ENCODE measurements at regions not wholly inside any gene's neighbourhood (a gene's known extent, or its start where the extent isn't known, plus 50 kb on each side); places are given as distances from the start of the nearest gene placed in this dataset.

DNA sequence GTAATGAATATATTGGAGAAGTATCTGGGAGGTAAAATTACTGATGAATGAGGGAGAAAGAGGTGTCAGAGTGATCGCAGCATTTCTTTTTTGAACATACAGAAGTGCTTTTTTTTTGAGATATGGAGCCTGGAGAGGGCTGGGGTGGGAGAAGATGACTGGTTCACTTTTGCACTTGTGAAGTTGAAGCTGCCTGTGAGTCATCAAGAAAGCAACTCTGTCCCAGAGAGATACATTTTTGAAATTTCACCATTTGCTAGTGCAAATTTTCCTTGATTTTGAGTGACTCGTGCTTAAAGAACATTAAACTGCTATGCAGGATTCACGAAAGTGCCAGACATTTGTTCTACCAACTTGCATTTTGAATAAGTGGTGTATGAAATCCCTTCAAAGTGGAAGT lies 81.8 kb downstream of the ADRA2A start:
- TF ChIP-seq POLR2A (IDR thresholded peaks at IDR 0.05) = no peak
- TF ChIP-seq, protein P1, sequence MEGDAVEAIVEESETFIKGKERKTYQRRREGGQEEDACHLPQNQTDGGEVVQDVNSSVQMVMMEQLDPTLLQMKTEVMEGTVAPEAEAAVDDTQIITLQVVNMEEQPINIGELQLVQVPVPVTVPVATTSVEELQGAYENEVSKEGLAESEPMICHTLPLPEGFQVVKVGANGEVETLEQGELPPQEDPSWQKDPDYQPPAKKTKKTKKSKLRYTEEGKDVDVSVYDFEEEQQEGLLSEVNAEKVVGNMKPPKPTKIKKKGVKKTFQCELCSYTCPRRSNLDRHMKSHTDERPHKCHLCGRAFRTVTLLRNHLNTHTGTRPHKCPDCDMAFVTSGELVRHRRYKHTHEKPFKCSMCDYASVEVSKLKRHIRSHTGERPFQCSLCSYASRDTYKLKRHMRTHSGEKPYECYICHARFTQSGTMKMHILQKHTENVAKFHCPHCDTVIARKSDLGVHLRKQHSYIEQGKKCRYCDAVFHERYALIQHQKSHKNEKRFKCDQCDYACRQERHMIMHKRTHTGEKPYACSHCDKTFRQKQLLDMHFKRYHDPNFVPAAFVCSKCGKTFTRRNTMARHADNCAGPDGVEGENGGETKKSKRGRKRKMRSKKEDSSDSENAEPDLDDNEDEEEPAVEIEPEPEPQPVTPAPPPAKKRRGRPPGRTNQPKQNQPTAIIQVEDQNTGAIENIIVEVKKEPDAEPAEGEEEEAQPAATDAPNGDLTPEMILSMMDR (IDR thresholded peaks at IDR 0.05) = no peak
